ENCODE measurements at regions not wholly inside any gene's neighbourhood (a gene's known extent, or its start where the extent isn't known, plus 50 kb on each side); places are given as distances from the start of the nearest gene placed in this dataset.
"Not testable (repeated sequence)": the region's sequence is repeated elsewhere in the genome, so short reads cannot be mapped to it uniquely, and the experiment has no call there.

DNA sequence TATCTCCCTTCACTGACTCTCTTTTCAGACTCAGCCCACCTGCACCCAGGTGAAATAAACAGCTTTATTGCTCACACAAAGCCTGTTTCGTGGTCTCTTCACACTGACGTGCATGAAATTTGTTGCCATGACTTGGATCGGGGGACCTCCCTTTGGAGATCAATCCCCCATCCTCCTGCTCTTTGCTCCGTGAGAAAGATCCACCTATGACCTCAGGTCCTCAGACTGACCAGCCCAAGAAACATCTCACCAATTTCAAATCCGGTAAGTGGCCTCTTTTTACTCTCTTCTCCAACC lies 638.3 kb downstream of the UTRN start:
- in situ Hi-C loops (cut with MboI; ENCODE audit: low pct_unique_long_range_greater_than_20kb, low sequenced_read_pairs); DNase-seq: not testable (repeated sequence)

DNA sequence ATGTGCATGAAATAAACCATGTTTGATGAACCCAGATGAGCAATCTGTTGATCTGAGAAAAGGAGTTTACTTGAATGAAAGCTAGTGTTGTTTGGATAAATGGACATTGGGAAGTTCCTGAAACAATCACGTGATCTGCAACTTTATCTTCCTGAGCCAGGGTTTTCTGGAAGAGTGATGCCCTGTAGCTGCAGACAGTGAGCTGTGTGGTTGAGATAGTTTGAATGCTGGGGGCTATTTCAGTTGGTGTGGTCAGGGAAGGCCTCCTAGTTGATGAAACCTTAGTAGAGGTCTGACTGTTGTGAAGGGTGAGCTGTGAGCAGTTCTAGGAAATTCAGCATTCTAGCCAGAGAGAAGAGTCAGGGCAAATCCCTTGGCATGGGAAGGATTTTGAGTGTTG lies 643.7 kb downstream of the UTRN start:
- in situ Hi-C loops (cut with MboI; ENCODE audit: low pct_unique_long_range_greater_than_20kb, low sequenced_read_pairs), result loop anchor here (25.0 kb wide), 1 partner anchor 342 kb away; no protein-coding TSS in a partner anchor
- no peak for DNase-seq

DNA sequence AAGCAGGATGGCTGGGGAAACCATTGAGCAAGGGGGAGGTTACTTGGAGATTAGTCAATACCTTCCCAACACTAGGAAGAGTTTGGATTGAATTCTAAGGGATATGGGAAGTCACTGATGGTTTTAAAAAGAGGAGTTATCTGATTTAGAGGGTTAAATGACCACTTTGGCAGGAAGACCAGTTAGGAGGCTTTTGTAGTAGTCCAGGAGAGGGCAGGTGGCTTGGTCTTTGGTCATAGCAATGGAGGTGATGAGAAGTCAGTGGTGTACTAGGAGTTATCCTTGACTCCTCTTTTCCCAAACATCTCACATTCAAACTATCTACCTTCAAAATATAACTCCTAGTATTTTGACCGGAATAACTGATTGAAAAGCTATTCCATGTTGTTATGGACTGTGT lies 644.1 kb downstream of the UTRN start:
- DNase-seq, result no peak
- in situ Hi-C loops (cut with MboI; ENCODE audit: low pct_unique_long_range_greater_than_20kb, low sequenced_read_pairs), result loop anchor here (25.0 kb wide), 1 partner anchor 342 kb away; no protein-coding TSS in a partner anchor

DNA sequence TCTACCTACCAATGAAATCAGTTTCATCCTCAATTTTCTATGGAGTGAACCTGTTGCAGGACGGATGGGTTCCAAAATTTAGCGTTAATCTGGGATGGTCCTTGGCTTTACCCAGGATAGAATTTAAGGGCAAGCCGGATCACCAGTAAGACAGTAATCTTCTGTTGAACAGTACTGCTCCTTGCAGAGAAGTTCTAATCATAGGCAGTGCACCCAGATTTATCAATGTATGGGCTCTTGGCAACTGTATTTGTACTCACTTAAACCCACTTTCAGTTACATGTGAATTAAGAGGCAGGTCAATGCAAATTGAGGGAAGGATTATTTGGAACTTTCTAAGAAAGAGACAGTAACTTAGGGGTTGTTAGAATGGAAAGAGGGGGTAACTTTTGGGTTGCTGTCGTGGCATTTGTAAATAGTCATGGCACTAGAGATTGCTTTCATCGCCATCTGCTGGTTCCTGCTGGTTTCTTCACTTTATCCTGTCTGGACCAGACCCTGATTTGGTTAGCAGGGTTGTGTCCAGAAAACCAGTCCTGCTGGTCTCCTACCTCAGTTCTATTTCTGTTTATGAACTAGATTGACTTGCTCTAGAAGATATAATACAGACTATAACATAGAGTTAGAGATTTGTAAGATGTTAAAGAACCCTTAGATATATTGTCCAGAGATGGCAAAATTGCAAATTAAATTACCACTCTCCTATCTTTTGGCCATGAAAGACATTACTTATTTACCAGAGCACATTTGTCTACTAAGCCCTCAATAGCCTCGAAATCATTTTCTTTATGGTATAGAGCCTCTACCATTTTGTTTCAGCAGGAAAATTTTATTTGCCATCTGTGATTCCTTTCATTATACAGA lies 646.3 kb downstream of the UTRN start:
- peak; percentile 48 for DNase-seq
- in situ Hi-C loops (cut with MboI; ENCODE audit: low pct_unique_long_range_greater_than_20kb, low sequenced_read_pairs), result loop anchor here (25.0 kb wide), 1 partner anchor 344 kb away; no protein-coding TSS in a partner anchor

DNA sequence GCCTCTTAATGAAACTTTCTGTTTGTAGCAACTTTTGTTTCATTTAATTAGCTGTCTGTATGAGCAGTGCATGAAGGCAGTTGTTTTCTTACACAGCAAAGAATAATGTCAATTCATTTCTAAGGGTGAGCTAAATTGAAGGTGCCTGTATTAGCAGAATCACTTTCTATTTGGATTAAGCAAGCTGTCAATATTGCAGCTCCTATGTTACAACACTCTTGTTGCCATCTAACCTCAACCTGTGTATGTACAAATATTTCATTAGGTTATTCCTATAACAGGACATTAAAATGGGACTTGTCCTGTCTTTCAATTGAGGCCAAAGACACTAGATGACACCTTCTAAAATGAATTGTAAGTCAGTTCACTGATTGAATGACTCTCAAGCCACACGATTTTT lies 647.5 kb downstream of the UTRN start:
- in situ Hi-C loops (cut with MboI; ENCODE audit: low pct_unique_long_range_greater_than_20kb, low sequenced_read_pairs), result loop anchor here (25.0 kb wide), 1 partner anchor 345 kb away; no protein-coding TSS in a partner anchor
- no peak for DNase-seq

DNA sequence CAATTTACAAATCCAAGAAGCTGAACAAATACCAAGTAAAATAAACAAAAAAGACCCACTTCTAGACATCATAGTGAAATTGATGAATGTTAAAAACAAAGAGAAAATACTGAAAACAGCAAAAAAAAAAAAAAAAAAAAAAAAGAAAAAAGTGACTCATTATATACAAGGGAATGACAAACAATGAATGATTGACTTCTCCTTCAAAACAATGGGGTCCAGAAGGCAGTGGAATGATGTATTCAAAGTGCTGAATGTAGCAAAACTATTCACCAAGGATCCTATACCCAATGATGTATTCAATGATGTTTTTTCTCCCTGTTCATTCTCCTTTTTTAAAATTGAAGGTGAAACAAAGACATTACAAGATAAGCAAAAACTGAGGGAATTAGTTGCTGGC lies 650.0 kb downstream of the UTRN start:
- in situ Hi-C loops (cut with MboI; ENCODE audit: low pct_unique_long_range_greater_than_20kb, low sequenced_read_pairs), result loop anchor here (25.0 kb wide), 1 partner anchor 348 kb away; no protein-coding TSS in a partner anchor
- DNase-seq, result no peak

DNA sequence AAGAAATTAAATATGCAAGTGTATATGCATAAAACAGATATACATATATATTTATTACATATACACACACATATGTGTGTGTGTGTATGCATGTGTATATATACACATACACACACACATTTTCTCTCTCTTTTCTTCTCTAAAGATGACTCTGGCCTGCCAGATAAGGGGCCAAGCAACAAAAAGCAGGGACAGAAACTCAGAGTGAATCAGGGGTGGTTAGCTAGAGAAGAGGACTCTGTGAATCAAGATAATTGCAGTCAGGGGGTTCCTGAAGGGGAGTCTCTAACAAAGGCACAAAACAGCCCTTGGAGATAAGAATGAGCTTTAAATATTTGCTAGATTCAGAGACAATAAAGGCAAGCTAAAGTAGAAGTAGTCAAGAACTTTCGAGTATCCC lies 650.5 kb downstream of the UTRN start:
- in situ Hi-C loops (cut with MboI; ENCODE audit: low pct_unique_long_range_greater_than_20kb, low sequenced_read_pairs), result loop anchor here (25.0 kb wide), 1 partner anchor 348 kb away; no protein-coding TSS in a partner anchor
- DNase-seq, result no peak

DNA sequence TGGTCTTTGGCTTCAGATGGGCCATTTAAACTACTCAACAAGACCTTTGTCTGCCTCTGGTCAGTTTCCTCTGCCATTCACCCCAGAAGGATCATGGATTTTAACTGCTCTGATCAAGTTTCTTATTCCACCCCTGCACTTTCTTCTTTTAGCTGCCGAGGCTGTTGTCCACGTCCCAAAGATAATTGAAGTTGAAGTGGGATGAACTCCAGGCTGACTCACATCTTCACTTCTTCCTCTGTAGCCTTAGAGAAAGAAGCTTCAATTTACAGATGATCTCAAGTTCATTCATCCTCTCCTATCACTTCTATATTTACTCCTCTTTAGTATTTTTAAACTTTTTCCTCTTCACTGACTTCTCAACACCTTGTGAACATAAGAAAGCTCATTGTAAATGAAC lies 651.6 kb downstream of the UTRN start:
- in situ Hi-C loops (cut with MboI; ENCODE audit: low pct_unique_long_range_greater_than_20kb, low sequenced_read_pairs), result loop anchor here (25.0 kb wide), 1 partner anchor 349 kb away; no protein-coding TSS in a partner anchor
- DNase-seq, result no peak

DNA sequence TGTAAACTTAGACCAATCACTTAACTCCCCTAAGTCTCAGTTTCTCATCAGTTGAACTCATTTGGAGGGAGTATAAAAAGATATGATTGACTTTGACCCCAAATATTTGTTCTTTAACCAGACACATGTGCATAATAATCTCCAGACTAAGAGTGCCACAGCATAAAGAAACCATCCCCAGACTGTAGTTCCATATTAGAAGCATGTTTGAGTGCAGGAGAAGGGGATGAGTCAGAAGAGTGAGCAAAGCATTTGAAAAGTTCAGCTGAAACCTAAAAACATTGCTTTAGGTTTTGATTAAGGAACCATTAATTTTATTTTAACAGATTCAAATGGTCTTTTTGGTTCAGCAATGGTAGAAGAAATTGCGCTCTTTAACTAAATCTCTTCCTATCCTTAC lies 654.8 kb downstream of the UTRN start:
- DNase-seq, result no peak
- in situ Hi-C loops (cut with MboI; ENCODE audit: low pct_unique_long_range_greater_than_20kb, low sequenced_read_pairs), result loop anchor here (25.0 kb wide), 1 partner anchor 353 kb away; no protein-coding TSS in a partner anchor

DNA sequence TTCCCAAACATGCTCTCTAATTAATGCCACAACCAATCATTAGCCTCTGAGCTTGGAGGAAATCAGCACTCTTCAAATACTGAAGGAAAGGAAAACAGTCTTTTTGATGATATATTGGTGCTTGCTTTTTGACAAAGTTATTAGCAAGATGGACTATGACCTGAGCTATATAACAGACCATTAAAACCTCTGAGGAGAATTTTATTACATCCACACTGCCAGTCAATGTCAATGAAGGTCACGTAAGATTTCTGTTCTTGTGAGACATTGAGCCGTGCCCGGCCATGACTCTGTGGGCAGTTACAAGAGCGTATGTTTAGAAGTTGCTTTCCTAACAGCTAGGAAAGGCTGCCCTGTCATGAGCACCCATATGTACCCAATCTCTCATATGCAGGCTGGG lies 659.0 kb downstream of the UTRN start:
- in situ Hi-C loops (cut with MboI; ENCODE audit: low pct_unique_long_range_greater_than_20kb, low sequenced_read_pairs), result loop anchor here (25.0 kb wide), 1 partner anchor 357 kb away; no protein-coding TSS in a partner anchor
- DNase-seq, result no peak

DNA sequence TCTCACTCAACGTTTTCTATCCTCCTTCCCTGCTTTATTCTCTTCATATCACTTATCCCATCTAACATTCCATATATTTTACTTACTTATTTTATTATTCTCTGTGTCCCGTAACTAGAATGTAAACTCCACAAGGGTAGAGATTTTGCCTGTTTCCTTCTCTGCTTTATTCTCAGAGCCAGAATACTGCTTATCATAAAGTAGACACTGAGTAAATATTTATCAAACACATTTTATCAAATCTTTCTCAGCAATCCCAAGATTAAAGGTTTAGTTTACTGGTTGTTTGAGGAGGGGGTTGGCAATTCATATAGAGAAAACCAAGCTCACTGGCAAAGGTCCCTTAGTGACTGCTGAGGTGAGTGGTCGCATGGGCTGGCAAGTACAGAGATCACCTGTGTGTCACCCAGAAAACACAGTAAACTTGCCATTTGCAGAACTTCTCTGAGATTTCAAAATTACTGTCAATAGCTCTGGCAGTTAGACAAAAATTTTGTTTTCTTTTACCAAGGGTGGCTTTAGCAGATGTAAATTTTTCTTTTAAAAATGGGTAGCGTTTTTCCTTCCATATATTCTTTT lies 662.4 kb downstream of the UTRN start:
- DNase-seq, result no peak
- in situ Hi-C loops (cut with MboI; ENCODE audit: low pct_unique_long_range_greater_than_20kb, low sequenced_read_pairs), result loop anchor here (25.0 kb wide), 1 partner anchor 360 kb away; no protein-coding TSS in a partner anchor

DNA sequence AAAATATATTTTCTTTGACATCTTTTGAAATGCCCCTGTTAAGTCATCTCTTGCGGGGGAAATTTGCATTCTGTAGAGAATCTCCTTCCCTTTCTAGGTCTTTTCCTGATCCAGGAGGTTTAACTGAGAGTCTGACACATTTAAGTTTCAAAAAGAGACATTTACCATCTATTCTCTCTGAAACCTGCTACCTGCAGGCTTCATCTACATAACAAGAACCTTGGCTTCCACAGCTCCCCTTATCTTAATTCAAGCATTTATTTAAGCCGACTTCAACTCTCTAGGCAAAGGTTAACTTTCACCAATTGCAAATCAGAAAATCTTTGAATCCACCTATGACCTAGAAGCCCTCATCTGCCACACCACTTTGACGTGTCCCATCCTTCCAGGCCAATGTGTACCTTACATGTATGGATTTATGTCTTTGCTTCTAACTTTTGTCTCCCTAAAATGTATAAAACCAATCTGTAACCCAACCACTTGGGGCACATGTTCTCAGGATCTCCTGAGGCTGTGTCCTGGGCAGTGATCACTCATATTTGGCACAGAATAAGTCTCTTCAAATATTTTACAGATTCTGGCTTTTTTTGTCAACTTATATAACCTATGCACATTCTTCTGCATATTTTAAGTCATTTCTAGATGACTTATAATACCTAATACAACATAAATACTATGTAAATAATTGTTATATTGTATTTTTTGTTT lies 666.7 kb downstream of the UTRN start:
- in situ Hi-C loops (cut with MboI; ENCODE audit: low pct_unique_long_range_greater_than_20kb, low sequenced_read_pairs), result no loop called here
- no peak for DNase-seq

DNA sequence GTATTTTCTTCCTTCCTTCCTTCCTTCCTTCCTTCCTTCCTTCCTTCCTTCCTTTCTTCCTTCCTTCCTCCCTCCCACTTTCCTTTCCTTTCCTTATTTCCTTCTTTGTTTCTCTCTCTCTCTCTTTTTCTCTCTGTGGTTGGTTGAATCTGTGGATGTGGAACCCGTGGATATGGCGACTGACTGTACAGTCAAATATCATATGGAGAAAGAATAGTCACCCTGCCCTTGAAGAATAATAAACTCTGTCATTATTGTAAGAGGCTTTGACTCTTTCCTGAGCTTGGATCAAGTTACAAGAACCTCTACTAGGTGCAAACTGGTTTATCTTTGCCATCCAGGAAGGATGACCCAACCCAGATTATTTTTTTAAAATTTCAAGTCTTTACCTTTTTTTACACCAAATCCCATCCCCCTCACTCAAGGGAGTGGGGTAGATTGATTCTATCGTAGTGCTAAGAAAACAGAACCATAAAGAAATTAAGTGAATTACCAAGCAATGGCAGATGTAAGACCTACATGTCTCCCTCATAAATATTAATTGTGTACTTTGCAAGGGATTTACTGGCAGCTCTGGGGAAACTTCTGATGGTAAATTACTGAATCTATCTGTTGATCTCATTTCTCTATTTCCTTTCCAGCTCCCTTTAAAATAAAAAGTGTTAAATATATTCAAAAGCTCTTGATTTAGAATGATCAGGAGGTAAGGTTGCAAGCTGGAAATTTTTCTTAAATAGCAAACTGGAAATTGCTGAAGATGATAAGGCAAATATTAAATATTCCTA lies 667.5 kb downstream of the UTRN start:
- in situ Hi-C loops (cut with MboI; ENCODE audit: low pct_unique_long_range_greater_than_20kb, low sequenced_read_pairs), result no loop called here

DNA sequence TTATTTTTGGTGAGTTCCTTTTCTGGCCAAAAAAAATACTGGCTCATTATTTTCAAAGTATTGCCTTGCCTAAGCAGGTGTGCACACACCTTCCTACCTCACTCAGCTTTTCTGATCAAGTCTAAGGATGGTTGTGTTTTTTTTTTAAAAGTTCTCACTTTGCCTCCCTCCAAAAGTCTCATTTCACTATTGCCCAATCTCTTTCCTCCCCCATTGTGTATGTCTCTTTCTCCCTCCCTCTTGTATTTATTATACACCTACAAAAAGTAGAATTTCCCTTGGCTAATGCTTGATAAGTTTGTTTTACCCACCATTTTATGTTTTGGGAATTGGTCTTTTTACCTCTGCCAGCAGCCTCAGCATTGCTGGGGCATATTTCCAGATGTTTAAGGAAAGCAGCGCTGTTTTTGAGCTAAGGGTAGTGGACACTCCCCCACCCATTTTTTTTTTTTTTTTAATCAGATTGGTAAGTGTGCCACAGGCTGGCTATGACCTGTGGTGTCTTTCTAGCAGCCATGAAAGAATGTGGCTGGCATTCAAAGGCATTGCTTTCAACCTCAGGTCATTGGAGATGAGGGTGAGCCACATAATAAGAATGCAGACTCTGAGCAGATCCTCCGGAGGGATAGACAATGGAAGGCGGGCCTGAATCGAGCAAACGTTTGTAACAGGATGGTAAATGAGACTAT lies 668.6 kb downstream of the UTRN start:
- in situ Hi-C loops (cut with MboI; ENCODE audit: low pct_unique_long_range_greater_than_20kb, low sequenced_read_pairs), result no loop called here
- DNase-seq, result no peak

More for the DNA sequence above, 667.5 kb downstream of the UTRN start:
- DNase-seq, result no peak

DNA sequence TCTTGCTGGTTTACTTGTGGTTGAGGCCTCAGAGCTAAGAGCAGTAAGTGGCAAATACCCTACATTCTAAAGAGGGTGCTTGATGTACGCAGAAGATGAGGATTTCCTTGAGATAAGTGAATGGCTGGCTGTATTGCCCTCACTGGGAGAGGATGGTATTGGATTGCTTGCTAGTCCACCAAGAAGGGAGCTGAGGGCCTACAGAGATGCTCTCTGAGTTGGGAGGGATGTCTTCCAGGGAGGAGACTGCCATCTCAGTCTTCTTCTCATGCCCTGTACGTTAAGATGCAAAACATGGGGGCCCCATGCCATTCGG lies 669.1 kb downstream of the UTRN start:
- in situ Hi-C loops (cut with MboI; ENCODE audit: low pct_unique_long_range_greater_than_20kb, low sequenced_read_pairs), result no loop called here
- no peak for DNase-seq

DNA sequence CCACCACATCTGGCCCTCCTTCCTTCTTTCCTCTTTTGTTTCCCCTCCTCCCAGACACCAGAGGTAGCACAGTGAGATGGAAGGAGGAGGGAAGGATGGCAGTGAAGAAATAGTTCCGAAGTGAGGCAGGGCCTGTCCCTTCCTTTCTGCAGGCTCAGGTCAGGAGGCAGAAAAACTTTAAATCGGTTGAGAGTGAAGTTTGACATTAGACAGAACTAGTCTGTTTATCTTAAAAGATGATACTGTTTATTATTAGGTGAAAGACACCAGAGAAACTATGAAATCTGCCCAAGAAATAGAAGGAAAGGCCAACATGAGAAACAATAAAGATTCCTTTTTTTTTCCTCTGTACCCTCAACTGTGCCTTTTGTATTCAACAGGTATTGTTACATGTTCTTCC lies 670.3 kb downstream of the UTRN start:
- in situ Hi-C loops (cut with MboI; ENCODE audit: low pct_unique_long_range_greater_than_20kb, low sequenced_read_pairs), result no loop called here
- no peak for DNase-seq

DNA sequence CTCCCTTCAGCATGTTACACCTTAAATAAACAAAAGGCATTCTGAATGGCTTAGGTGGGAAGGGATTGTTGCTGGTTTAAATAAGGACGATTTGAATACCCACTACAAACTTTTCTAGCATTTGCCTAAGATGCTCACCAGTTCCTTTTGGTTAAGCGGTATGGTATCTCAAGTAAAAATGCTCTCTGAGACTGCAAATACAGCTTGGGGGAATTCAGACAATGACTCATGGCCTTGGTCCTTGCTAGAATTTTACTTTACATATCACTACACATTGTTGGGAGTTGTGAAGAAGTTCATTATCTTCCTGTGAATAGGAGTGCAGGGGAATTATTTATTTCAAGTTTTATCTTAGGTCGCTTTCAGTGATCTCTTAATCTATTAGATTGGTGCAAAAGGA lies 670.7 kb downstream of the UTRN start:
- DNase-seq, result no peak
- in situ Hi-C loops (cut with MboI; ENCODE audit: low pct_unique_long_range_greater_than_20kb, low sequenced_read_pairs), result no loop called here

DNA sequence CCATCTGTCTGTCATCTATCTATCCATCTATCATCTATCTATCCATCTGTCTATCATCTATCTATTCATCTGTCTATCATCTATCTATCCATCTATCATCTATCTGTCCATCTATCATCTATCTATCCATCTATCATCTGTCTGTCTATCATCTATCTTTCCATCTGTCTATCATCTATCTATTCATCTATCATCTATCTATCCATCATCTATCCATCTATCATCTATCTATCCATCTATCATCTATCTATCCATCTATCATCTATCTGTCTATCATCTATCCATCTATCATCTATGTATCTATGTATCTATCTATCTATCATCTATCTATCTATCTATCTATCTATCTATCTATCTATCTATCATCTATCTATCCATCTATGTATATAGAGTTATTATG lies 671.6 kb downstream of the UTRN start:
- in situ Hi-C loops (cut with MboI; ENCODE audit: low pct_unique_long_range_greater_than_20kb, low sequenced_read_pairs); DNase-seq: not testable (repeated sequence)
